22Rv1 (cell line): ENCODE measurements at regions not wholly inside any gene's neighbourhood (a gene's known extent, or its start where the extent isn't known, plus 50 kb on each side); places are given as distances from the start of the nearest gene placed in this dataset.

Experiments
- H3K27ac ChIP-seq: fragments of 450-650 bp; 2 replicates; pipeline ENCODE4 v1.5.1; 2017
- CTCF ChIP-seq: fragments of 450-650 bp; IDR thresholded peaks from 2 replicates; pipeline ENCODE4 v1.5.1; 2017; ENCODE audit warnings: mild to moderate bottlenecking
- ZFX ChIP-seq: fragments of 450-650 bp; IDR thresholded peaks from 2 replicates; pipeline ENCODE4 v1.6.1; 2017; ENCODE audit warnings: antibody characterized with exemption, borderline replicate concordance

GRCh38 chr10:60453036-60453435 lies 63.4 kb upstream of the ANK3 start:
- TF ChIP-seq CTCF (no peak), ZFX (no peak)
- H3K27ac ChIP-seq, result no peak overlapping the region

GRCh38 chr10:60450291-60450690 lies 60.6 kb upstream of the ANK3 start:
- TF ChIP-seq CTCF (no peak), ZFX (no peak)

DNA sequence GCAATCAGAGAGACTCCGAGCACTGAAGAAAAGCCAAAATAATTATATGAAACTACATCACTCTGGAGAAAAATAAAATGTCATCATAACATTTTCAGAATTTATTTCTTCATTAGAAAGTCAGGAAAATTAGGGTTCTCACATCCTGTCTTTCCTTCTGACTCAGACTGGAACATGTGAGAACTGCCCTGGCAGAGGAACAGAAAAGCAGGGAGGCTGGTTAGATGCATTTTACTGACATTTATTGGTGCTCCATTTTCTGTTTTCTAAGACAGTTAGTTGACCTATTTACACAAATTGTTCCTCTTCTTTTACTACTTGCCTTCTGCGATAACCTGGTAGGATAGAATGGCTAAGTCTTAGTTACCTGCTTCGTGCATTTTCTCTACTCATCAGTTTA lies 58.6 kb upstream of the ANK3 start:
- TF ChIP-seq ZFX (no peak), CTCF (no peak)
- H3K27ac ChIP-seq, result no peak overlapping the region

More at GRCh38 chr10:60450291-60450690, 60.6 kb upstream of the ANK3 start:
- no peak overlapping the region for H3K27ac ChIP-seq

DNA sequence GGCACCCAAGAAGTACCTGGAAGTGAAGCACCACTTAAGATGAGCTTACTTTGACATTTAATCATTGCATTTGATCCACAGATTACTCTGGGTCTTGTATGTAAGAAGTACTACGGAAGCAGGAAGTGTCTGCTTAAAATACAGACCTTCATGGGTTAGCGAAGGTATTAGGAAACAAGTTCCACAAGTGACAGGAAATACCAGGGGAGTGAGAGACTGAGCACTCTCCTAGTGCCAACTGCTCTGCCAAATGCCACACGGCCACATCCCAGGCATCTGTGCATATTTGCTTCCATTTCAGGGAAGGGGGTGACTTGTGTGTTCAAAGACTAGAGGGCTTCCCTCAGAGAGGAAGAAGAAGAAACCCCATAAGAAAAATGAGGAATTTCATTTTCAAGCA lies 57.2 kb upstream of the ANK3 start:
- no peak for TF ChIP-seq ZFX
- TF ChIP-seq CTCF, result no peak

GRCh38 chr10:60446070-60446833 lies 56.6 kb upstream of the ANK3 start:
- TF ChIP-seq CTCF (no peak), ZFX (no peak)
- H3K27ac ChIP-seq, result no peak overlapping the region

More for the DNA sequence above, 57.2 kb upstream of the ANK3 start:
- H3K27ac ChIP-seq, result no peak overlapping the region

DNA sequence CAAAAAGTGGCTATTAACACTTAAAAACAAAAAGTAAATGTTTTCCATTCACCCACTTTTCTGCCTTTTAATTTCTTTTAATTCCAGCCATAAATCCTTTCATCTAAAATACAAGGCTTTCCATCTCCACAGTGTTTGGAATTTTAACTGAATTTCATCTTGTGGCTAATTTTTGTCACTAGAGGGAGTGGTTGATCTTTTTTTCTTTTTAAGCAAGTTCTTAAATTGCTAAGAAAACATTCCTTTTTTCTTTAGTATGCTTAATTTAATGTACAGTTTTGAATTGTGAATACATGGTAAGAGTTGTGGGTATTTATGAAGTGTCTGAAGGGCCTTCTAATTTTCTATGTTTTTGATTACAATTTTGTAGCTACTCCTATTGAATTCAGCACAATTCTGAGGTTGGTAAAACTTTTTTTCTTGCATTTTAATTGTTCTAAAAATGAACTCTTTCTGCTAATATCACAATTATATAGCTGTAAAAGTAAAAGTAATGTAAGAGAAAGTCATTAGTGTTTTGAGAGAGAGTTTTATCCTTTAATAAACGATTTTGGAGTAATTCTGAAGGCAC lies 54.9 kb upstream of the ANK3 start:
- no peak for TF ChIP-seq ZFX
- TF ChIP-seq CTCF, result peak; percentile 72
- no peak overlapping the region for H3K27ac ChIP-seq

DNA sequence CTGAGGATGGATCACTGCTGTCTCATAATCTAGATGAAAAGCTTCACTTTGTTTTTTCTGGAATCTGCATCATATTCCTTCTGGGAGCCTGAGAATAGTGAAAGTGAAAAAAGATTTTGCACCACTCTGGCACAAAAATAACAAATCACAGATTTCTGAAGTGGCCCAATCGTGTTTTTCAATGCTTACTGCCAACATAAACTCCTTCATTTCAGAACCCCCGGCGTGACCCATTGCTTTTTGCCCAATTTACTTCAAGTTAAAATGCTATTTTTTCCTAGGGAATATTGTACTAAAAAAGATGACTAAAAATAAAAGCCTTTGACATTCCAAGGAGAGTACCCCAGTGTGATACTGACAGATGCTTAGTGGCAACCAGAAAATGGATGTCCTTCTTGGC lies 53.7 kb upstream of the ANK3 start:
- no peak overlapping the region for H3K27ac ChIP-seq
- no peak for TF ChIP-seq CTCF
- TF ChIP-seq ZFX, result no peak
